Activated naive CD8-positive, alpha-beta T cell treated with anti-CD3 and anti-CD28 coated beads, Interleukin-2, amount 50 U/mL, for 24 hours (primary cell): ENCODE measurements at regions not wholly inside any gene's neighbourhood (a gene's known extent, or its start where the extent isn't known, plus 50 kb on each side); places are given as distances from the start of the nearest gene placed in this dataset.

Source experiments
- ATAC-seq: fragments of 150-1000 bp; cut with Tn5 transposase; one replicate; pipeline ENCODE4 v1.10.0; 2021
- DNase-seq: peaks from one replicate; pipeline ENCODE4 v3.0.0; 2021
- H3K27ac Mint-ChIP-seq: one replicate; pipeline ENCODE4 v1.8.0; 2021; ENCODE audit warnings: mild to moderate bottlenecking, mixed read lengths
- H3K27me3 Mint-ChIP-seq: one replicate; pipeline ENCODE4 v1.8.0; 2021; ENCODE audit warnings: mixed read lengths
- H3K36me3 Mint-ChIP-seq: one replicate; pipeline ENCODE4 v1.8.0; 2021; ENCODE audit warnings: low read depth, mixed read lengths
- H3K4me1 Mint-ChIP-seq: one replicate; pipeline ENCODE4 v1.8.0; 2021; ENCODE audit warnings: mixed read lengths
- H3K4me3 Mint-ChIP-seq: one replicate; pipeline ENCODE4 v1.8.0; 2021; ENCODE audit warnings: mild to moderate bottlenecking, moderate library complexity, mixed read lengths
- H3K9me3 Mint-ChIP-seq: one replicate; pipeline ENCODE4 v1.8.0; 2021; ENCODE audit warnings: mixed read lengths

GRCh38 chr3:116977441-116977840 is 267.9 kb downstream of the TUSC7 start:
- H3K27me3 Mint-ChIP-seq, result no peaks in the 10 kb centered on the region
- H3K9me3 Mint-ChIP-seq, result no peaks in the 10 kb centered on the region
- H3K36me3 Mint-ChIP-seq, result no peaks in the 10 kb centered on the region
- no peak overlapping the region for H3K27ac Mint-ChIP-seq
- DNase-seq (no peak), ATAC-seq (no peak)
- no peaks in the 10 kb centered on the region for H3K4me1 Mint-ChIP-seq
- H3K4me3 Mint-ChIP-seq, result no peak overlapping the region

GRCh38 chr3:116980099-116980498 is 270.5 kb downstream of the TUSC7 start:
- Mint-ChIP-seq H3K4me1 (no peaks in the 10 kb centered on the region), H3K9me3 (no peaks in the 10 kb centered on the region), H3K4me3 (no peak overlapping the region), H3K27ac (no peak overlapping the region), H3K27me3 (no peaks in the 10 kb centered on the region), H3K36me3 (no peaks in the 10 kb centered on the region)
- ATAC-seq (no peak), DNase-seq (no peak)

- ATAC-seq, result no peak
- H3K36me3 Mint-ChIP-seq, result no peaks in the 10 kb centered on the region
- H3K9me3 Mint-ChIP-seq, result no peaks in the 10 kb centered on the region
- DNase-seq, result no peak
- no peaks in the 10 kb centered on the region for H3K4me1 Mint-ChIP-seq
- no peaks in the 10 kb centered on the region for H3K27me3 Mint-ChIP-seq
- H3K4me3 Mint-ChIP-seq, result no peak overlapping the region
- H3K27ac Mint-ChIP-seq, result no peak overlapping the region
Measured at GRCh38 chr3:116981089-116981488, 271.5 kb downstream of the TUSC7 start.

GRCh38 chr3:116984301-116984700 is 274.7 kb downstream of the TUSC7 start:
- no peaks in the 10 kb centered on the region for H3K4me1 Mint-ChIP-seq
- H3K27me3 Mint-ChIP-seq, result no peaks in the 10 kb centered on the region

GRCh38 chr3:116994351-116994879 is 284.8 kb downstream of the TUSC7 start:
- no peak for DNase-seq
- no peaks in the 10 kb centered on the region for H3K27me3 Mint-ChIP-seq
- no peaks in the 10 kb centered on the region for H3K36me3 Mint-ChIP-seq
- H3K4me1 Mint-ChIP-seq, result no peaks in the 10 kb centered on the region
- no peak overlapping the region for H3K4me3 Mint-ChIP-seq
- H3K27ac Mint-ChIP-seq, result no peak overlapping the region
- peaks cover 5% of the 10 kb centered on the region for H3K9me3 Mint-ChIP-seq
- ATAC-seq, result no peak

More at GRCh38 chr3:116984301-116984700, 274.7 kb downstream of the TUSC7 start:
- DNase-seq, result no peak
- no peak for ATAC-seq
- Mint-ChIP-seq H3K27ac (no peak overlapping the region), H3K4me3 (no peak overlapping the region), H3K36me3 (no peaks in the 10 kb centered on the region), H3K9me3 (no peaks in the 10 kb centered on the region)

GRCh38 chr3:117003501-117003900 is 293.9 kb downstream of the TUSC7 start:
- no peaks in the 10 kb centered on the region for H3K4me1 Mint-ChIP-seq
- H3K27ac Mint-ChIP-seq, result no peak overlapping the region
- H3K27me3 Mint-ChIP-seq, result no peaks in the 10 kb centered on the region
- ATAC-seq, result no peak
- no peak for DNase-seq
- no peaks in the 10 kb centered on the region for H3K36me3 Mint-ChIP-seq
- H3K4me3 Mint-ChIP-seq, result no peak overlapping the region
- no peaks in the 10 kb centered on the region for H3K9me3 Mint-ChIP-seq

GRCh38 chr3:117005274-117005673 is 295.7 kb downstream of the TUSC7 start:
- Mint-ChIP-seq H3K27ac (no peak overlapping the region), H3K36me3 (no peaks in the 10 kb centered on the region), H3K4me3 (no peak overlapping the region), H3K9me3 (no peaks in the 10 kb centered on the region), H3K4me1 (no peaks in the 10 kb centered on the region), H3K27me3 (no peaks in the 10 kb centered on the region)
- ATAC-seq (no peak), DNase-seq (no peak)

GRCh38 chr3:117005911-117006522 is 296.4 kb downstream of the TUSC7 start:
- Mint-ChIP-seq H3K27ac (no peak overlapping the region), H3K27me3 (no peaks in the 10 kb centered on the region), H3K36me3 (no peaks in the 10 kb centered on the region), H3K9me3 (no peaks in the 10 kb centered on the region), H3K4me3 (no peak overlapping the region), H3K4me1 (no peaks in the 10 kb centered on the region)
- ATAC-seq (no peak), DNase-seq (no peak)

- H3K36me3 Mint-ChIP-seq, result no peaks in the 10 kb centered on the region
Measured at GRCh38 chr3:117010318-117010717, 300.7 kb downstream of the TUSC7 start.

GRCh38 chr3:117011687-117012250 is 302.2 kb downstream of the TUSC7 start:
- H3K4me3 Mint-ChIP-seq, result no peak overlapping the region
- no peak for ATAC-seq
- no peaks in the 10 kb centered on the region for H3K9me3 Mint-ChIP-seq
- no peak overlapping the region for H3K27ac Mint-ChIP-seq
- no peak for DNase-seq
- H3K4me1 Mint-ChIP-seq, result no peaks in the 10 kb centered on the region
- H3K36me3 Mint-ChIP-seq, result no peaks in the 10 kb centered on the region
- H3K27me3 Mint-ChIP-seq, result peaks cover 1% of the 10 kb centered on the region

More at GRCh38 chr3:117010318-117010717, 300.7 kb downstream of the TUSC7 start:
- ATAC-seq (no peak), DNase-seq (no peak)
- no peaks in the 10 kb centered on the region for H3K4me1 Mint-ChIP-seq
- H3K4me3 Mint-ChIP-seq, result no peak overlapping the region
- peaks cover 1% of the 10 kb centered on the region for H3K27me3 Mint-ChIP-seq
- H3K9me3 Mint-ChIP-seq, result no peaks in the 10 kb centered on the region
- no peak overlapping the region for H3K27ac Mint-ChIP-seq

GRCh38 chr3:117016378-117016777 is 306.8 kb downstream of the TUSC7 start:
- Mint-ChIP-seq H3K9me3 (no peaks in the 10 kb centered on the region), H3K27ac (no peak overlapping the region), H3K27me3 (peaks cover 3% of the 10 kb centered on the region), H3K4me1 (no peaks in the 10 kb centered on the region), H3K36me3 (no peaks in the 10 kb centered on the region), H3K4me3 (no peak overlapping the region)
- no peak for DNase-seq
- no peak for ATAC-seq

- Mint-ChIP-seq H3K36me3 (no peaks in the 10 kb centered on the region), H3K4me1 (no peaks in the 10 kb centered on the region), H3K9me3 (no peaks in the 10 kb centered on the region), H3K4me3 (no peak overlapping the region), H3K27ac (no peak overlapping the region), H3K27me3 (peaks cover 3% of the 10 kb centered on the region)
- DNase-seq, result no peak
- no peak for ATAC-seq
Measured at GRCh38 chr3:117017135-117017894, 307.7 kb downstream of the TUSC7 start.

- DNase-seq, result no peak
- H3K27me3 Mint-ChIP-seq, result peaks cover 1% of the 10 kb centered on the region
- H3K4me3 Mint-ChIP-seq, result no peak overlapping the region
- H3K27ac Mint-ChIP-seq, result no peak overlapping the region
- no peak for ATAC-seq
- no peaks in the 10 kb centered on the region for H3K36me3 Mint-ChIP-seq
- no peaks in the 10 kb centered on the region for H3K9me3 Mint-ChIP-seq
- no peaks in the 10 kb centered on the region for H3K4me1 Mint-ChIP-seq
Measured at GRCh38 chr3:117018655-117019054, 309.1 kb downstream of the TUSC7 start.

GRCh38 chr3:117019082-117019713 is 309.6 kb downstream of the TUSC7 start:
- H3K36me3 Mint-ChIP-seq, result no peaks in the 10 kb centered on the region
- no peaks in the 10 kb centered on the region for H3K4me1 Mint-ChIP-seq
- H3K27ac Mint-ChIP-seq, result no peak overlapping the region
- ATAC-seq, result peak; percentile 40
- no peak overlapping the region for H3K4me3 Mint-ChIP-seq
- no peaks in the 10 kb centered on the region for H3K9me3 Mint-ChIP-seq
- peaks cover 1% of the 10 kb centered on the region for H3K27me3 Mint-ChIP-seq
- peak; percentile 20 for DNase-seq

GRCh38 chr3:117026401-117026800 is 316.8 kb downstream of the TUSC7 start:
- Mint-ChIP-seq H3K27ac (no peak overlapping the region), H3K36me3 (no peaks in the 10 kb centered on the region), H3K4me3 (no peak overlapping the region), H3K27me3 (no peaks in the 10 kb centered on the region), H3K9me3 (no peaks in the 10 kb centered on the region), H3K4me1 (no peaks in the 10 kb centered on the region)
- ATAC-seq (no peak), DNase-seq (no peak)
